GM23248 (cell line): ENCODE measurements at regions not wholly inside any gene's neighbourhood (a gene's known extent, or its start where the extent isn't known, plus 50 kb on each side); places are given as distances from the start of the nearest gene placed in this dataset.

Source experiments
- DNase-seq: peaks from one replicate; pipeline ENCODE4 v3.0.0-alpha.2; 2015
- H2AFZ ChIP-seq: fragments of 200-600 bp; sonication (generic); 2 replicates; pipeline ENCODE4 v1.6.1; 2016; ENCODE audit warnings: antibody characterized with exemption
- H3F3A ChIP-seq: fragments of 200-600 bp; sonication (generic); 2 replicates; pipeline ENCODE4 v1.6.1; 2016; ENCODE audit warnings: mild to moderate bottlenecking, antibody characterized with exemption, mixed run types; ENCODE audit not compliant: insufficient read depth
- H3K27ac ChIP-seq: fragments of 200-600 bp; sonication (generic); 2 replicates; pipeline ENCODE4 v1.5.1; 2016; ENCODE audit warnings: mild to moderate bottlenecking
- H3K27me3 ChIP-seq: fragments of 200-600 bp; sonication (generic); replicated peaks from 2 replicates; pipeline ENCODE4 v1.6.1; 2016; ENCODE audit warnings: mild to moderate bottlenecking; ENCODE audit not compliant: insufficient read depth
- H3K36me3 ChIP-seq: fragments of 200-600 bp; sonication (generic); 2 replicates; pipeline ENCODE4 v1.6.1; 2016; ENCODE audit warnings: low read depth, mild to moderate bottlenecking
- H3K4me1 ChIP-seq: fragments of 200-600 bp; sonication (generic); 2 replicates; pipeline ENCODE4 v1.6.1; 2016; ENCODE audit warnings: mild to moderate bottlenecking; ENCODE audit not compliant: insufficient read depth
- H3K4me2 ChIP-seq: fragments of 200-600 bp; sonication (generic); one replicate; pipeline ENCODE4 v1.6.1; 2016; ENCODE audit warnings: mild to moderate bottlenecking; ENCODE audit not compliant: unreplicated experiment
- H3K4me3 ChIP-seq: fragments of 200-600 bp; sonication (generic); 2 replicates; pipeline ENCODE4 v1.5.1; 2016; ENCODE audit warnings: mild to moderate bottlenecking
- H3K79me2 ChIP-seq: fragments of 200-600 bp; sonication (generic); 2 replicates; pipeline ENCODE4 v1.6.1; 2016; ENCODE audit warnings: mild to moderate bottlenecking; ENCODE audit not compliant: insufficient read depth
- H3K9ac ChIP-seq: fragments of 200-600 bp; sonication (generic); 2 replicates; pipeline ENCODE4 v1.6.1; 2016; ENCODE audit warnings: mild to moderate bottlenecking
- H3K9me2 ChIP-seq: fragments of 200-600 bp; sonication (generic); 2 replicates; pipeline ENCODE4 v1.6.1; 2016; ENCODE audit warnings: mixed run types, mild to moderate bottlenecking, moderate library complexity; ENCODE audit not compliant: insufficient read depth
- H3K9me3 ChIP-seq: fragments of 200-600 bp; sonication (generic); one replicate; pipeline ENCODE4 v1.6.1; 2017; ENCODE audit warnings: low read depth
- H4K20me1 ChIP-seq: fragments of 200-600 bp; sonication (generic); 2 replicates; pipeline ENCODE4 v1.6.0; 2016; ENCODE audit not compliant: insufficient read depth
- EZH2 ChIP-seq: fragments of 200-600 bp; sonication (generic); IDR thresholded peaks from 2 replicates; pipeline ENCODE4 v1.6.1; 2018; ENCODE audit warnings: antibody characterized with exemption, mild to moderate bottlenecking; ENCODE audit not compliant: insufficient read depth, poor library complexity, severe bottlenecking
- EZH2phosphoT487 ChIP-seq: fragments of 200-600 bp; sonication (generic); IDR thresholded peaks from 2 replicates; pipeline ENCODE4 v1.6.1; 2018; ENCODE audit warnings: antibody characterized with exemption, moderate library complexity, mild to moderate bottlenecking, low read depth; ENCODE audit not compliant: insufficient read depth
- WGBS, 2 experiments: methylation state at CpG; one replicate each; pipeline ENCODE4 v1.1.6; 2015 to 2017; ENCODE audit warnings: low lambda C conversion rate in 2 of 2, low coverage in 1 of 2; ENCODE audit errors: missing lambda C conversion rate in 2 of 2; 5-methylcytosine and 5-hydroxymethylcytosine counted together
- in situ Hi-C: fragments of 300-500 bp; cut with MboI; formaldehyde crosslinking; loops from 2 replicates; pipeline ENCODE4 v1.15.0; 2020

DNA sequence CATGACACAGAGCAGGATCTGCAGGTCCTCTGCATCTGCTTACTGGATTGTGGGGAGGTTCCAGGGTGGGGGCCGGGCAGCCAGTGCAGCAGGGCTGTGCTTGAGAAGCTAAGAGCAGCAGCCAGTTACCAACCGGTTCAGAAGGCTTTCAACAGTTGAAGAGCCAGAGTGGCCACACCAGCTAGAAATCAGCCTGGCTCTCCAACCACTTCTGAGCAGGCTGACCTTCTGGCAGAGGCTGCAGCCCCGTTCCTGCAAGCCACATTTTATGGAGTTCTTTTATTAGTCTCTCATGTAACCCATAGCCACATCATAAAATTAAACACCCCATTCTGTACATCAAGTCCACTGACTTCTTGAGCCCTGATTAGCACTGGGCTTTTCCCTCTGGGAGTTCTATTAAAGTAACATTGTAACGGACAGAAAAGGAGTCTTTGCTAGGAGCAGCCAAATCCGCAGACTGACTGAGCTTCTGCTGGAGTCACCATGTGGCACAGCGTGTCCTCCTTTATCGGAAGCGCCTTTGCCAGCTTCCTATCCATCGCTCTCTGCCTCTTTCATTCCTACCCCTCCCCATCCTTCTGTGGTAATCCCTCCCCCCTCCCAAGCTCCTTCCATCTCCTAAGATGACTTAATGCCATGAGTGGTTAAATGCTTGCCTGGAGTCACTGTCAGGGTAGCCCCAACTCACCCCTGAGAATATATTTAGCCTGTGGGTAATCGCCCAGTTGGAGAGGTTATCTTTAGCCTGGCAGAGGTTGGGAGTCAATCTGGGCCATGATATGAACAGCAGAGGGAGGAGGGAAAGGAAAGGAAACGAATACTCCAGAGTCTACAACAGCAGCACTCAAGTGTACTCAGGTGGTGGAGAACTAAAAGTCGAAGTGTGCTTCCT, 138.5 kb upstream of the HES1 start:
- in situ Hi-C loops, result no loop called here
- Histone ChIP-seq H3K79me2 (no peaks in the 10 kb centered on the region), H3F3A (peaks cover 3% of the 10 kb centered on the region; the same call in 1 of the 2 replicates), H3K4me3 (no peak overlapping the region), H3K27me3 (peaks cover 8% of the 10 kb centered on the region), H3K4me2 (no peak overlapping the region), H2AFZ (no peak overlapping the region), H3K4me1 (peaks cover 8% of the 10 kb centered on the region), H3K9me3 (no peaks in the 10 kb centered on the region), H3K27ac (no peak overlapping the region), H3K36me3 (no peaks in the 10 kb centered on the region), H3K9me2 (no peaks in the 10 kb centered on the region), H3K9ac (no peak overlapping the region), H4K20me1 (no peaks in the 10 kb centered on the region)
- WGBS, 2 experiments, result 21 to 26% methylated on average over 12 of the region's 12 CpGs
- TF ChIP-seq EZH2phosphoT487 (no peak), EZH2 (no peak)
- DNase-seq, result peak; percentile 32

DNA sequence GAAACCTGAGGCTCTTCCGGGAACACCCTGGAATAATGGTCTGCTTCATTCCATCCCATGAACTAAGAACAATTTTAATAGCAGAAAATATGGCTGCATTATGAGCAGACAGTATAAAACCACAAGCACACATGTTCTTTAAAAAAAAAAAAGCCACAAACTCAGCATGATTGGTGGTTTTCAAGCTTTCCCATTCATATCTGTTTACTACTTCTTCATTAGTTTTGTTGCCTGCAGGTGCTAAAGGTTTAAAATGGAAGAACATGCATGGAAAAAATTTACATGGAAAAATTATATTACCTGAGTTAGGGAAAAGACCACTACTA, 137.9 kb upstream of the HES1 start:
- in situ Hi-C loops, result no loop called here
- Histone ChIP-seq H4K20me1 (no peaks in the 10 kb centered on the region), H3K9me3 (no peaks in the 10 kb centered on the region), H3K4me3 (no peak overlapping the region), H3F3A (peaks cover 6% of the 10 kb centered on the region; the same call in 1 of the 2 replicates), H3K27ac (no peak overlapping the region), H3K36me3 (no peaks in the 10 kb centered on the region), H3K4me1 (peaks cover 11% of the 10 kb centered on the region), H3K4me2 (no peak overlapping the region), H3K79me2 (no peaks in the 10 kb centered on the region), H3K27me3 (peaks cover 6% of the 10 kb centered on the region), H3K9ac (no peak overlapping the region), H2AFZ (no peak overlapping the region), H3K9me2 (no peaks in the 10 kb centered on the region)
- no peak for TF ChIP-seq EZH2
- WGBS, 2 experiments, result 8 to 22% methylated on average over 1 of the region's 1 CpG
- DNase-seq, result no peak

- no peak overlapping the region for H3K4me3 ChIP-seq
- no peaks in the 10 kb centered on the region for H3K79me2 ChIP-seq
- H3K4me1 ChIP-seq, result peaks cover 15% of the 10 kb centered on the region
- WGBS, 2 experiments, result 95 to 97% methylated on average over 12 of the region's 12 CpGs
- H4K20me1 ChIP-seq, result no peaks in the 10 kb centered on the region
- H3K27me3 ChIP-seq, result peaks cover 2% of the 10 kb centered on the region; the same call in 1 of the 2 replicates
- H3K9ac ChIP-seq, result no peak overlapping the region
- H3K4me2 ChIP-seq, result no peak overlapping the region
- H3K9me3 ChIP-seq, result no peaks in the 10 kb centered on the region
- in situ Hi-C loops, result no loop called here
- no peak for DNase-seq
- no peaks in the 10 kb centered on the region for H3K9me2 ChIP-seq
- H3K36me3 ChIP-seq, result no peaks in the 10 kb centered on the region
- no peak overlapping the region for H3K27ac ChIP-seq
- no peak overlapping the region for H2AFZ ChIP-seq
- peaks cover 9% of the 10 kb centered on the region for H3F3A ChIP-seq
- TF ChIP-seq EZH2phosphoT487, result no peak
- TF ChIP-seq EZH2, result no peak
Observed at GRCh38 chr3:193998628-193999195, 137.2 kb upstream of the HES1 start.

DNA sequence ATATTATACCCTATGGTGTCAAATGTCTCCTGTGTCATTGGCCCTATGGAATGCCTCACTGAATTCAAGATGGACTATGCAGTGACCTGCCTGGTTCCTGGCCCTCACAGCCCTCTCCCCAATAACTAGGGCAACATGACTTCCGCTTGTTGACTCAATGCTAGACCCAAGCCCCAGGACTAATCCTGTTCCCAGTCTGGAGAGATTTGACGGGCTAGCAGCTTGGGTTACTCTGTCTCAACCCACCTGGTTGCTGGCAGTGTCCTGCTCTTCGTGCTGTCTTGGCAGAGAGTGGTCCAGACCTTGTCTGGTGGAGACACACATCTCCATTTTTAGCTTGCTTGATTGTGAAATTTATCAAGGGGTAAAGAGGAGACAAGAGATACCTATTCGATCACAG, 135.8 kb upstream of the HES1 start:
- in situ Hi-C loops, result no loop called here
- H3K4me3 ChIP-seq, result no peak overlapping the region

More for the DNA sequence above, 135.8 kb upstream of the HES1 start:
- H3K4me2 ChIP-seq, result no peak overlapping the region
- TF ChIP-seq EZH2phosphoT487, result no peak
- TF ChIP-seq EZH2, result no peak
- no peak overlapping the region for H3K9ac ChIP-seq
- WGBS, 2 experiments, result 96 to 100% methylated on average over 4 of the region's 4 CpGs
- no peak overlapping the region for H3K27ac ChIP-seq
- H3K36me3 ChIP-seq, result no peaks in the 10 kb centered on the region
- H3K27me3 ChIP-seq, result no peaks in the 10 kb centered on the region; the same call in 1 of the 2 replicates
- H3K79me2 ChIP-seq, result no peaks in the 10 kb centered on the region
- peaks cover 27% of the 10 kb centered on the region for H3K4me1 ChIP-seq
- H4K20me1 ChIP-seq, result no peaks in the 10 kb centered on the region
- no peaks in the 10 kb centered on the region for H3K9me2 ChIP-seq
- H2AFZ ChIP-seq, result no peak overlapping the region
- no peak for DNase-seq
- no peaks in the 10 kb centered on the region for H3K9me3 ChIP-seq
- H3F3A ChIP-seq, result peaks cover 21% of the 10 kb centered on the region
